H9 (cell line): ENCODE measurements at regions not wholly inside any gene's neighbourhood (a gene's known extent, or its start where the extent isn't known, plus 50 kb on each side); places are given as distances from the start of the nearest gene placed in this dataset.
A peak's percentile ranks its signal among the peaks of the same experiment; 100 is the strongest.

Experiments used
- DNase-seq: peaks from one replicate; pipeline ENCODE4 v3.0.0-alpha.2; 2017
- H2AFZ ChIP-seq: one replicate; pipeline ENCODE4 v1.6.1; 2013; ENCODE audit warnings: mild to moderate bottlenecking, low read length, control low read depth, moderate library complexity
- H2AK5ac ChIP-seq: 2 replicates; pipeline ENCODE4 v1.6.1; 2013; ENCODE audit warnings: low read length, control low read depth, mixed read lengths; ENCODE audit not compliant: insufficient read length
- H2BK120ac ChIP-seq: one replicate; pipeline ENCODE4 v1.6.1; 2013; ENCODE audit warnings: low read depth, mild to moderate bottlenecking, low read length, control low read depth, inconsistent platforms; ENCODE audit not compliant: poor library complexity, severe bottlenecking
- H2BK12ac ChIP-seq: 2 replicates; pipeline ENCODE4 v1.6.1; 2013; ENCODE audit warnings: low read length, control low read depth, mixed read lengths, low read depth; ENCODE audit not compliant: insufficient read length
- H2BK15ac ChIP-seq: 2 replicates; pipeline ENCODE4 v1.6.1; 2013; ENCODE audit warnings: low read depth, low read length, control low read depth
- H2BK20ac ChIP-seq: one replicate; pipeline ENCODE4 v1.6.1; 2013; ENCODE audit warnings: low read depth, mild to moderate bottlenecking, low read length, control low read depth, inconsistent platforms; ENCODE audit not compliant: poor library complexity, severe bottlenecking
- H2BK5ac ChIP-seq: 2 replicates; pipeline ENCODE4 v1.6.1; 2013; ENCODE audit warnings: low read length, control low read depth, mixed read lengths; ENCODE audit not compliant: insufficient read length
- H3K14ac ChIP-seq: 2 replicates; pipeline ENCODE4 v1.6.1; 2013; ENCODE audit warnings: low read length, control low read depth; ENCODE audit not compliant: insufficient read depth
- H3K18ac ChIP-seq: 2 replicates; pipeline ENCODE4 v1.6.1; 2013; ENCODE audit warnings: low read depth, mild to moderate bottlenecking, mixed read lengths, low read length, control low read depth; ENCODE audit not compliant: insufficient read length
- H3K23ac ChIP-seq: 2 replicates; pipeline ENCODE4 v1.6.1; 2013; ENCODE audit warnings: low read length, control low read depth, mixed read lengths, low read depth; ENCODE audit not compliant: insufficient read length
- H3K23me2 ChIP-seq: 2 replicates; pipeline ENCODE4 v1.6.1; 2013; ENCODE audit warnings: low read depth, mild to moderate bottlenecking, mixed read lengths, low read length, control low read depth; ENCODE audit not compliant: insufficient read length, poor library complexity, severe bottlenecking
- H3K27ac ChIP-seq: 2 replicates; pipeline ENCODE4 v1.5.1; 2013; ENCODE audit warnings: low read length, control low read depth, mixed read lengths, low read depth; ENCODE audit not compliant: insufficient read length
- H3K27me3 ChIP-seq: 2 replicates; pipeline ENCODE4 v1.6.1; 2013; ENCODE audit warnings: low read length, control low read depth, inconsistent platforms; ENCODE audit not compliant: insufficient read depth
- H3K4ac ChIP-seq: 2 replicates; pipeline ENCODE4 v1.6.1; 2013; ENCODE audit warnings: low read depth, mild to moderate bottlenecking, control low read depth, inconsistent platforms, low read length, moderate library complexity
- H3K4me1 ChIP-seq: 2 replicates; pipeline ENCODE4 v1.6.1; 2013; ENCODE audit warnings: low read length, control low read depth, inconsistent platforms; ENCODE audit not compliant: insufficient read depth
- H3K4me2 ChIP-seq: 2 replicates; pipeline ENCODE4 v1.6.1; 2013; ENCODE audit warnings: low read length, control low read depth, mixed read lengths; ENCODE audit not compliant: insufficient read length, insufficient read depth
- H3K56ac ChIP-seq: 2 replicates; pipeline ENCODE4 v1.6.1; 2013; ENCODE audit warnings: low read depth, mild to moderate bottlenecking, mixed read lengths, low read length, control low read depth; ENCODE audit not compliant: insufficient read length
- H3K79me1 ChIP-seq: 2 replicates; pipeline ENCODE4 v1.6.1; 2013; ENCODE audit warnings: low read depth, mild to moderate bottlenecking, moderate library complexity, low read length, control low read depth, inconsistent platforms; ENCODE audit not compliant: insufficient read depth, poor library complexity, severe bottlenecking
- H3K79me2 ChIP-seq: 2 replicates; pipeline ENCODE4 v1.6.1; 2013; ENCODE audit warnings: low read length, control low read depth, inconsistent platforms; ENCODE audit not compliant: insufficient read depth
- H3K9ac ChIP-seq: 2 replicates; pipeline ENCODE4 v1.6.1; 2013; ENCODE audit warnings: low read length, control low read depth, mixed read lengths; ENCODE audit not compliant: insufficient read length; ENCODE audit errors: extremely low read depth
- H3K9me3 ChIP-seq: one replicate; pipeline ENCODE4 v1.6.1; 2013; ENCODE audit warnings: low read depth, low read length, inconsistent platforms; ENCODE audit not compliant: control insufficient read depth
- H3T11ph ChIP-seq: one replicate; pipeline ENCODE4 v1.6.1; 2013; ENCODE audit warnings: mild to moderate bottlenecking, low read length, control low read depth, inconsistent platforms
- H4K20me1 ChIP-seq: one replicate; pipeline ENCODE4 v1.6.1; 2013; ENCODE audit not compliant: control insufficient read depth, insufficient read length, insufficient read depth
- H4K5ac ChIP-seq: 2 replicates; pipeline ENCODE4 v1.6.1; 2013; ENCODE audit warnings: low read depth, mild to moderate bottlenecking, mixed read lengths, low read length, control low read depth; ENCODE audit not compliant: insufficient read length
- H4K8ac ChIP-seq: replicated peaks from 2 replicates; pipeline ENCODE4 v1.6.1; 2013; ENCODE audit warnings: low read length, control low read depth, mixed read lengths, low read depth; ENCODE audit not compliant: insufficient read length
- H4K91ac ChIP-seq: 2 replicates; pipeline ENCODE4 v1.6.1; 2013; ENCODE audit warnings: low read depth, mild to moderate bottlenecking, moderate library complexity, mixed read lengths, low read length, control low read depth; ENCODE audit not compliant: insufficient read length
- H3K27ac Mint-ChIP-seq, 3 experiments: 2 replicates in 2 of 3; 3 replicates in 1 of 3; pipeline ENCODE4 v1.8.0; 2020 to 2021; ENCODE audit warnings: mixed read lengths in 3 of 3, mild to moderate bottlenecking in 1 of 3, moderate library complexity in 1 of 3
- H3K27me3 Mint-ChIP-seq: 2 replicates; pipeline ENCODE4 v1.8.0; 2021; ENCODE audit warnings: low read depth, mild to moderate bottlenecking, moderate library complexity, mixed read lengths
- H3K36me3 Mint-ChIP-seq, 3 experiments: 2 replicates in 2 of 3; 3 replicates in 1 of 3; pipeline ENCODE4 v1.8.0; 2020 to 2021; ENCODE audit warnings: low read depth in 3 of 3, mixed read lengths in 3 of 3; ENCODE audit not compliant: insufficient read depth in 1 of 3
- H3K4me1 Mint-ChIP-seq, 2 experiments: 2 replicates each; pipeline ENCODE4 v1.8.0; 2020; ENCODE audit warnings: mixed read lengths in 2 of 2
- H3K4me3 Mint-ChIP-seq, 2 experiments: 2 replicates in 1 of 2; 3 replicates in 1 of 2; pipeline ENCODE4 v1.8.0; 2020 to 2021; ENCODE audit warnings: mild to moderate bottlenecking in 2 of 2, mixed read lengths in 2 of 2, moderate library complexity in 1 of 2
- H3K9me3 Mint-ChIP-seq, 2 experiments: 2 replicates in 1 of 2; 3 replicates in 1 of 2; pipeline ENCODE4 v1.8.0; 2020; ENCODE audit warnings: mild to moderate bottlenecking in 2 of 2, mixed read lengths in 2 of 2, moderate library complexity in 1 of 2
- CTCF ChIP-seq: fragments of 200-600 bp; sonication (generic); conservative IDR thresholded peaks from 3 replicates; pipeline ENCODE4 v1.8.0; 2021; ENCODE audit warnings: antibody characterized with exemption, mild to moderate bottlenecking
- WGBS: extraction: QIAGEN DNeasy Blood & Tissue Kit; methylation state at CpG from one replicate; pipeline ENCODE4 v1.1.7; 2013; ENCODE audit warnings: missing lambda C conversion rate, low lambda C conversion rate, mixed read lengths; ENCODE audit not compliant: insufficient read length; ENCODE audit errors: extremely low coverage; 5-methylcytosine and 5-hydroxymethylcytosine counted together

GRCh38 chr4:123844374-123844773 lies 447.8 kb downstream of the SPRY1 start:
- Histone ChIP-seq H3K18ac (no peak overlapping the region), H2BK20ac (no peak overlapping the region), H3K4ac (no peak overlapping the region), H3T11ph (no peak overlapping the region), H3K56ac (no peak overlapping the region), H2AK5ac (no peak overlapping the region), H2BK5ac (no peak overlapping the region), H4K5ac (no peak overlapping the region), H4K20me1 (no peaks in the 10 kb centered on the region), H3K79me1 (no peaks in the 10 kb centered on the region), H3K27me3 (no peaks in the 10 kb centered on the region), H3K23me2 (no peaks in the 10 kb centered on the region), H4K91ac (no peak overlapping the region), H3K9me3 (no peaks in the 10 kb centered on the region), H3K14ac (no peak overlapping the region), H2BK12ac (no peak overlapping the region), H4K8ac (no peak overlapping the region), H2AFZ (no peak overlapping the region), H3K4me1 (no peaks in the 10 kb centered on the region), H3K27ac (no peak overlapping the region), H2BK15ac (no peak overlapping the region), H3K79me2 (no peaks in the 10 kb centered on the region), H3K23ac (no peak overlapping the region), H3K4me2 (no peak overlapping the region), H3K9ac (no peak overlapping the region), H2BK120ac (no peak overlapping the region)
- no peaks in the 10 kb centered on the region for H3K27me3 Mint-ChIP-seq
- H3K4me3 Mint-ChIP-seq: no peak overlapping the region
- H3K27ac Mint-ChIP-seq: peak overlapping the region in 2 of 3 experiments; percentile 12 to 61; a peak in 3 of 7 replicates
- H3K36me3 Mint-ChIP-seq: peaks cover 0 to 21% (median 12%) of the 10 kb centered on the region in 3 experiments; a peak in 5 of 7 replicates
- DNase-seq: no peak
- no CpG with 5 or more reads among the region's 4 CpGs for WGBS
- H3K9me3 Mint-ChIP-seq: peaks cover 8 to 11% of the 10 kb centered on the region in 2 experiments; a peak in 3 of 5 replicates
- peaks cover 14 to 15% of the 10 kb centered on the region in 2 experiments for H3K4me1 Mint-ChIP-seq
- no peak for TF ChIP-seq CTCF
